ENCODE measurements at regions not wholly inside any gene's neighbourhood (a gene's known extent, or its start where the extent isn't known, plus 50 kb on each side); places are given as distances from the start of the nearest gene placed in this dataset.

GRCh38 chr5:39670955-39671354 lies 246.2 kb upstream of the DAB2 start:
- Histone ChIP-seq H3K36me3 (ENCODE audit: control insufficient read depth, insufficient read depth, low read length) (no peaks in the 10 kb centered on the region), H3K27me3 (replicated peaks; ENCODE audit: control insufficient read depth, insufficient read depth, low read length, poor library complexity, severe bottlenecking) (no peaks in the 10 kb centered on the region), H3K9me3 (ENCODE audit: control insufficient read depth, low read length) (no peaks in the 10 kb centered on the region), H3K4me1 (ENCODE audit: control insufficient read depth, insufficient read depth, low read length, poor library complexity, severe bottlenecking) (no peaks in the 10 kb centered on the region), H3K4me3 (ENCODE audit: insufficient read depth, low read depth, low read length, poor library complexity, severe bottlenecking) (no peak overlapping the region), H3K27ac (ENCODE audit: insufficient read depth, low read length, poor library complexity, severe bottlenecking) (no peak overlapping the region)
- no peak for DNase-seq

- no peaks in the 10 kb centered on the region for H3K4me1 ChIP-seq (ENCODE audit: control insufficient read depth, insufficient read depth, low read length, poor library complexity, severe bottlenecking)
- no peak overlapping the region for H3K4me3 ChIP-seq (ENCODE audit: insufficient read depth, low read depth, low read length, poor library complexity, severe bottlenecking)
- no peak overlapping the region for H3K27ac ChIP-seq (ENCODE audit: insufficient read depth, low read length, poor library complexity, severe bottlenecking)
- H3K9me3 ChIP-seq (ENCODE audit: control insufficient read depth, low read length): no peaks in the 10 kb centered on the region
- no peaks in the 10 kb centered on the region for H3K27me3 ChIP-seq (replicated peaks; ENCODE audit: control insufficient read depth, insufficient read depth, low read length, poor library complexity, severe bottlenecking)
- H3K36me3 ChIP-seq (ENCODE audit: control insufficient read depth, insufficient read depth, low read length): no peaks in the 10 kb centered on the region
- DNase-seq: no peak
Observed at GRCh38 chr5:39670391-39670790, 245.6 kb upstream of the DAB2 start.

GRCh38 chr5:39668980-39669379 lies 244.2 kb upstream of the DAB2 start:
- no peaks in the 10 kb centered on the region for H3K4me1 ChIP-seq (ENCODE audit: control insufficient read depth, insufficient read depth, low read length, poor library complexity, severe bottlenecking)
- H3K36me3 ChIP-seq (ENCODE audit: control insufficient read depth, insufficient read depth, low read length): no peaks in the 10 kb centered on the region
- no peaks in the 10 kb centered on the region for H3K9me3 ChIP-seq (ENCODE audit: control insufficient read depth, low read length)
- no peaks in the 10 kb centered on the region for H3K27me3 ChIP-seq (replicated peaks; ENCODE audit: control insufficient read depth, insufficient read depth, low read length, poor library complexity, severe bottlenecking)
- H3K4me3 ChIP-seq (ENCODE audit: insufficient read depth, low read depth, low read length, poor library complexity, severe bottlenecking): no peak overlapping the region
- DNase-seq: no peak
- no peak overlapping the region for H3K27ac ChIP-seq (ENCODE audit: insufficient read depth, low read length, poor library complexity, severe bottlenecking)

GRCh38 chr5:39665328-39665727 lies 240.5 kb upstream of the DAB2 start:
- no peaks in the 10 kb centered on the region for H3K27me3 ChIP-seq (replicated peaks; ENCODE audit: control insufficient read depth, insufficient read depth, low read length, poor library complexity, severe bottlenecking)
- no peak for DNase-seq
- H3K27ac ChIP-seq (ENCODE audit: insufficient read depth, low read length, poor library complexity, severe bottlenecking): no peak overlapping the region
- H3K4me1 ChIP-seq (ENCODE audit: control insufficient read depth, insufficient read depth, low read length, poor library complexity, severe bottlenecking): no peaks in the 10 kb centered on the region
- no peak overlapping the region for H3K4me3 ChIP-seq (ENCODE audit: insufficient read depth, low read depth, low read length, poor library complexity, severe bottlenecking)
- H3K36me3 ChIP-seq (ENCODE audit: control insufficient read depth, insufficient read depth, low read length): no peaks in the 10 kb centered on the region
- H3K9me3 ChIP-seq (ENCODE audit: control insufficient read depth, low read length): no peaks in the 10 kb centered on the region

GRCh38 chr5:39662945-39663344 lies 238.2 kb upstream of the DAB2 start:
- H3K9me3 ChIP-seq (ENCODE audit: control insufficient read depth, low read length): no peaks in the 10 kb centered on the region
- no peaks in the 10 kb centered on the region for H3K4me1 ChIP-seq (ENCODE audit: control insufficient read depth, insufficient read depth, low read length, poor library complexity, severe bottlenecking)
- no peak overlapping the region for H3K4me3 ChIP-seq (ENCODE audit: insufficient read depth, low read depth, low read length, poor library complexity, severe bottlenecking)
- DNase-seq: no peak
- H3K27me3 ChIP-seq (replicated peaks; ENCODE audit: control insufficient read depth, insufficient read depth, low read length, poor library complexity, severe bottlenecking): no peaks in the 10 kb centered on the region
- H3K36me3 ChIP-seq (ENCODE audit: control insufficient read depth, insufficient read depth, low read length): no peaks in the 10 kb centered on the region
- no peak overlapping the region for H3K27ac ChIP-seq (ENCODE audit: insufficient read depth, low read length, poor library complexity, severe bottlenecking)

GRCh38 chr5:39661026-39661779 lies 236.4 kb upstream of the DAB2 start:
- no peaks in the 10 kb centered on the region for H3K4me1 ChIP-seq (ENCODE audit: control insufficient read depth, insufficient read depth, low read length, poor library complexity, severe bottlenecking)
- peaks cover 4% of the 10 kb centered on the region for H3K27me3 ChIP-seq (replicated peaks; ENCODE audit: control insufficient read depth, insufficient read depth, low read length, poor library complexity, severe bottlenecking)
- no peaks in the 10 kb centered on the region for H3K36me3 ChIP-seq (ENCODE audit: control insufficient read depth, insufficient read depth, low read length)
- no peak for DNase-seq
- no peak overlapping the region for H3K4me3 ChIP-seq (ENCODE audit: insufficient read depth, low read depth, low read length, poor library complexity, severe bottlenecking)
- H3K9me3 ChIP-seq (ENCODE audit: control insufficient read depth, low read length): no peaks in the 10 kb centered on the region
- no peak overlapping the region for H3K27ac ChIP-seq (ENCODE audit: insufficient read depth, low read length, poor library complexity, severe bottlenecking)

- Histone ChIP-seq H3K27ac (ENCODE audit: insufficient read depth, low read length, poor library complexity, severe bottlenecking) (no peak overlapping the region), H3K9me3 (ENCODE audit: control insufficient read depth, low read length) (no peaks in the 10 kb centered on the region), H3K36me3 (ENCODE audit: control insufficient read depth, insufficient read depth, low read length) (no peaks in the 10 kb centered on the region), H3K4me3 (ENCODE audit: insufficient read depth, low read depth, low read length, poor library complexity, severe bottlenecking) (no peak overlapping the region), H3K27me3 (replicated peaks; ENCODE audit: control insufficient read depth, insufficient read depth, low read length, poor library complexity, severe bottlenecking) (peaks cover 4% of the 10 kb centered on the region), H3K4me1 (ENCODE audit: control insufficient read depth, insufficient read depth, low read length, poor library complexity, severe bottlenecking) (no peaks in the 10 kb centered on the region)
- DNase-seq: no peak
Observed at GRCh38 chr5:39660020-39660419, 235.2 kb upstream of the DAB2 start.

- no peak for DNase-seq
- peaks cover 4% of the 10 kb centered on the region for H3K27me3 ChIP-seq (replicated peaks; ENCODE audit: control insufficient read depth, insufficient read depth, low read length, poor library complexity, severe bottlenecking)
- no peak overlapping the region for H3K27ac ChIP-seq (ENCODE audit: insufficient read depth, low read length, poor library complexity, severe bottlenecking)
- no peaks in the 10 kb centered on the region for H3K9me3 ChIP-seq (ENCODE audit: control insufficient read depth, low read length)
- no peak overlapping the region for H3K4me3 ChIP-seq (ENCODE audit: insufficient read depth, low read depth, low read length, poor library complexity, severe bottlenecking)
- no peaks in the 10 kb centered on the region for H3K4me1 ChIP-seq (ENCODE audit: control insufficient read depth, insufficient read depth, low read length, poor library complexity, severe bottlenecking)
- H3K36me3 ChIP-seq (ENCODE audit: control insufficient read depth, insufficient read depth, low read length): no peaks in the 10 kb centered on the region
Observed at GRCh38 chr5:39658866-39659265, 234.1 kb upstream of the DAB2 start.

- Histone ChIP-seq H3K4me3 (ENCODE audit: insufficient read depth, low read depth, low read length, poor library complexity, severe bottlenecking) (no peak overlapping the region), H3K36me3 (ENCODE audit: control insufficient read depth, insufficient read depth, low read length) (no peaks in the 10 kb centered on the region), H3K27me3 (replicated peaks; ENCODE audit: control insufficient read depth, insufficient read depth, low read length, poor library complexity, severe bottlenecking) (peaks cover 4% of the 10 kb centered on the region), H3K4me1 (ENCODE audit: control insufficient read depth, insufficient read depth, low read length, poor library complexity, severe bottlenecking) (no peaks in the 10 kb centered on the region), H3K27ac (ENCODE audit: insufficient read depth, low read length, poor library complexity, severe bottlenecking) (no peak overlapping the region), H3K9me3 (ENCODE audit: control insufficient read depth, low read length) (no peaks in the 10 kb centered on the region)
- no peak for DNase-seq
Observed at GRCh38 chr5:39657943-39658342, 233.2 kb upstream of the DAB2 start.

GRCh38 chr5:39656600-39656999 lies 231.8 kb upstream of the DAB2 start:
- peaks cover 4% of the 10 kb centered on the region for H3K27me3 ChIP-seq (replicated peaks; ENCODE audit: control insufficient read depth, insufficient read depth, low read length, poor library complexity, severe bottlenecking)
- H3K36me3 ChIP-seq (ENCODE audit: control insufficient read depth, insufficient read depth, low read length): no peaks in the 10 kb centered on the region
- H3K9me3 ChIP-seq (ENCODE audit: control insufficient read depth, low read length): no peaks in the 10 kb centered on the region

More at GRCh38 chr5:39656600-39656999, 231.8 kb upstream of the DAB2 start:
- Histone ChIP-seq H3K27ac (ENCODE audit: insufficient read depth, low read length, poor library complexity, severe bottlenecking) (no peak overlapping the region), H3K4me3 (ENCODE audit: insufficient read depth, low read depth, low read length, poor library complexity, severe bottlenecking) (no peak overlapping the region), H3K4me1 (ENCODE audit: control insufficient read depth, insufficient read depth, low read length, poor library complexity, severe bottlenecking) (no peaks in the 10 kb centered on the region)
- DNase-seq: no peak

Measured in effector memory CD4-positive, alpha-beta T cell (primary cell).